MCF 10A (cell line): ENCODE measurements at regions not wholly inside any gene's neighbourhood (a gene's known extent, or its start where the extent isn't known, plus 50 kb on each side); places are given as distances from the start of the nearest gene placed in this dataset.
A peak's percentile ranks its signal among the peaks of the same experiment; 100 is the strongest.

Experiments
- BruUV-seq: library from RNA; stranded (reverse); fragments of 400-500 nt; replicated peaks from 2 replicates; lab custom pipeline; 2021; lab: Mats Ljungman, UMichigan
- CTCF ChIA-PET: fragments of 300-600 bp; sonication (Branson Sonifier 250); formaldehyde crosslinking; extraction: SDS; loops from one replicate; lab custom pipeline; 2021; ENCODE audit warnings: antibody characterized with exemption, inconsistent platforms; lab: Yijun Ruan, JAX
- POLR2A ChIA-PET: fragments of 300-600, 350-650 bp; sonication (Branson Sonifier 250); formaldehyde crosslinking; extraction: SDS; loops from one replicate; lab custom pipeline; 2020; ENCODE audit warnings: antibody characterized with exemption, inconsistent platforms; lab: Yijun Ruan, JAX
- DNase-seq: peaks from one replicate; pipeline ENCODE4 v3.0.0-alpha.2; 2018; ENCODE audit not compliant: unreplicated experiment
- H3K27ac Mint-ChIP-seq: one replicate; pipeline ENCODE4 v1.8.0; 2022; ENCODE audit warnings: mild to moderate bottlenecking, low read depth, mixed read lengths; ENCODE audit not compliant: unreplicated experiment
- H3K27me3 Mint-ChIP-seq: one replicate; pipeline ENCODE4 v1.8.0; 2022; ENCODE audit warnings: mixed read lengths; ENCODE audit not compliant: insufficient read depth, unreplicated experiment
- H3K36me3 Mint-ChIP-seq: one replicate; pipeline ENCODE4 v1.8.0; 2022; ENCODE audit warnings: mild to moderate bottlenecking, moderate library complexity, mixed read lengths; ENCODE audit not compliant: insufficient read depth, unreplicated experiment
- H3K4me1 Mint-ChIP-seq: one replicate; pipeline ENCODE4 v1.8.0; 2022; ENCODE audit warnings: mixed read lengths; ENCODE audit not compliant: insufficient read depth, unreplicated experiment
- H3K4me3 Mint-ChIP-seq: one replicate; pipeline ENCODE4 v1.8.0; 2022; ENCODE audit warnings: mild to moderate bottlenecking, moderate library complexity, mixed read lengths; ENCODE audit not compliant: unreplicated experiment
- H3K9me3 Mint-ChIP-seq: one replicate; pipeline ENCODE4 v1.8.0; 2022; ENCODE audit warnings: mixed read lengths; ENCODE audit not compliant: unreplicated experiment
- CTCF ChIP-seq: fragments of 200-600 bp; IDR thresholded peaks from one replicate; pipeline ENCODE4 v1.8.0; 2022; ENCODE audit warnings: antibody characterized with exemption, mild to moderate bottlenecking; ENCODE audit not compliant: unreplicated experiment
- intact Hi-C: fragments of 100-400 bp; cut with micrococcal nuclease; formaldehyde crosslinking; loops from 2 replicates; pipeline ENCODE4 v1.14.1; 2022

- H3K27ac Mint-ChIP-seq: no peak overlapping the region
- BruUV-seq: no TSS peak
- CTCF ChIA-PET: no interaction called here
Measured at GRCh38 chr9:31364171-31364570, 1020.3 kb upstream of the ACO1 start.

GRCh38 chr9:31372799-31373587, 1011.5 kb upstream of the ACO1 start:
- H3K4me3 Mint-ChIP-seq: no peak overlapping the region
- H3K27me3 Mint-ChIP-seq: no peaks in the 10 kb centered on the region
- no TSS peak for BruUV-seq
- intact Hi-C loops: no loop called here
- H3K9me3 Mint-ChIP-seq: no peaks in the 10 kb centered on the region
- no peak overlapping the region for H3K27ac Mint-ChIP-seq
- no peaks in the 10 kb centered on the region for H3K36me3 Mint-ChIP-seq
- no peaks in the 10 kb centered on the region for H3K4me1 Mint-ChIP-seq
- CTCF ChIA-PET: no interaction called here
- no peak for TF ChIP-seq CTCF
- POLR2A ChIA-PET: no interaction called here
- peak; percentile 83 for DNase-seq

More at GRCh38 chr9:31364171-31364570, 1020.3 kb upstream of the ACO1 start:
- no peaks in the 10 kb centered on the region for H3K4me1 Mint-ChIP-seq
- intact Hi-C loops: no loop called here
- H3K27me3 Mint-ChIP-seq: no peaks in the 10 kb centered on the region
- no peak for DNase-seq
- H3K9me3 Mint-ChIP-seq: no peaks in the 10 kb centered on the region
- POLR2A ChIA-PET: no interaction called here
- no peaks in the 10 kb centered on the region for H3K36me3 Mint-ChIP-seq
- no peak overlapping the region for H3K4me3 Mint-ChIP-seq
- no peak for TF ChIP-seq CTCF

DNA sequence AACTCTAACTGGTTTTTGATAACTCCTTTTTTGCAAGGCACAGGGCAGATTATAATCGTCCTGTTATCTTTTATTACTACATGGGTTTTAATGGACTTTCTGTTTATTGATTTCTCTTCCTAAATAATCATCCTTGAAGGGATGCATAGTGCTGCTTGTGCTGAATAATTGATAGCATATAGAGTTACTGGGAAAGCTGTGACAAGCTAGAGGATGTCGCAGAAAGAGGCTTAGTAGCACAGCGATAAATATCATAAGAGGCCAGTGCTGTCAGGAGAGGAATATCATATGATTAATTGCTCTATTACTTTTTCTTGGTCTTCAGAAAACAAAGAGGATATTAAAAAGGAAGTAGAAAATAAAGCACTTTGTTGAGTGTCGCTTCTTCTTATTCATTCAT, 1007.1 kb upstream of the ACO1 start:
- POLR2A ChIA-PET: no interaction called here
- H3K27ac Mint-ChIP-seq: no peak overlapping the region

GRCh38 chr9:31388660-31389059, 995.8 kb upstream of the ACO1 start:
- H3K4me3 Mint-ChIP-seq: no peak overlapping the region
- intact Hi-C loops: no loop called here
- H3K9me3 Mint-ChIP-seq: no peaks in the 10 kb centered on the region
- ChIA-PET CTCF (interaction anchor here (0.6 kb wide), 1 partner anchor 96 kb away, joined by 3 read pairs; no protein-coding TSS in a partner anchor), POLR2A (no interaction called here)
- no peaks in the 10 kb centered on the region for H3K36me3 Mint-ChIP-seq
- no peak overlapping the region for H3K27ac Mint-ChIP-seq
- H3K27me3 Mint-ChIP-seq: no peaks in the 10 kb centered on the region
- no peak for TF ChIP-seq CTCF
- H3K4me1 Mint-ChIP-seq: peaks cover 10% of the 10 kb centered on the region
- peak; percentile 12 for DNase-seq
- BruUV-seq: no TSS peak

More for the DNA sequence above, 1007.1 kb upstream of the ACO1 start:
- DNase-seq: no peak
- Mint-ChIP-seq H3K4me3 (no peak overlapping the region), H3K4me1 (no peaks in the 10 kb centered on the region), H3K27me3 (no peaks in the 10 kb centered on the region), H3K36me3 (no peaks in the 10 kb centered on the region), H3K9me3 (no peaks in the 10 kb centered on the region)
- BruUV-seq: no TSS peak
- no peak for TF ChIP-seq CTCF
- CTCF ChIA-PET: no interaction called here
- intact Hi-C loops: no loop called here
